IMR-90 (cell line): ENCODE measurements at regions not wholly inside any gene's neighbourhood (a gene's known extent, or its start where the extent isn't known, plus 50 kb on each side); places are given as distances from the start of the nearest gene placed in this dataset.

ENCODE experiments used
- ATAC-seq: fragments of 200-7000 bp; cut with Tn5 transposase; 2 replicates; pipeline ENCODE4 v1.9.1; 2020; ENCODE audit warnings: low read depth, mild to moderate bottlenecking, moderate library complexity
- BruUV-seq: library from RNA; stranded (reverse); fragments of 400-500 nt; replicated peaks from 2 replicates; lab custom pipeline; 2021; lab: Mats Ljungman, UMichigan
- CTCF ChIA-PET: fragments of 300-600 bp; formaldehyde crosslinking; extraction: SDS; loops from one replicate; lab custom pipeline; 2021; ENCODE audit warnings: antibody characterized with exemption; lab: Yijun Ruan, JAX
- POLR2A ChIA-PET: fragments of 300-600 bp; sonication (Branson Sonifier 250); formaldehyde crosslinking; loops from one replicate; lab custom pipeline; 2022; ENCODE audit warnings: antibody characterized with exemption; ENCODE audit not compliant: unreplicated experiment; lab: Charles Lee
- DNase-seq: peaks from one replicate; pipeline ENCODE4 v3.0.0; 2013
- H2AFZ ChIP-seq: replicated peaks from 2 replicates; pipeline ENCODE3; 2013; ENCODE audit warnings: low read length, mild to moderate bottlenecking; ENCODE audit not compliant: poor library complexity
- H2AK5ac ChIP-seq: 2 replicates; pipeline ENCODE4 v1.6.1; 2013; ENCODE audit warnings: low read depth, low read length, inconsistent platforms
- H2AK9ac ChIP-seq: replicated peaks from 2 replicates; pipeline ENCODE3; 2013; ENCODE audit warnings: mild to moderate bottlenecking, low read depth, low read length, moderate library complexity; ENCODE audit not compliant: poor library complexity
- H2BK120ac ChIP-seq: 2 replicates; pipeline ENCODE4 v1.6.1; 2013; ENCODE audit warnings: low read depth, low read length, inconsistent platforms
- H2BK15ac ChIP-seq: 3 replicates; pipeline ENCODE4 v1.6.1; 2013; ENCODE audit warnings: low read depth, low read length, inconsistent platforms
- H2BK20ac ChIP-seq: 2 replicates; pipeline ENCODE4 v1.6.1; 2013; ENCODE audit warnings: low read depth, mild to moderate bottlenecking, inconsistent platforms, low read length, moderate library complexity
- H2BK5ac ChIP-seq: 2 replicates; pipeline ENCODE4 v1.6.1; 2013; ENCODE audit warnings: mild to moderate bottlenecking, low read depth, low read length, inconsistent platforms; ENCODE audit not compliant: poor library complexity, severe bottlenecking
- H3K14ac ChIP-seq: replicated peaks from 2 replicates; pipeline ENCODE4 v1.6.1; 2013; ENCODE audit warnings: low read depth, low read length, inconsistent platforms
- H3K18ac ChIP-seq: 2 replicates; pipeline ENCODE4 v1.6.1; 2013; ENCODE audit warnings: low read depth, low read length, control low read depth
- H3K23ac ChIP-seq: 2 replicates; pipeline ENCODE4 v1.6.1; 2013; ENCODE audit warnings: low read depth, low read length, inconsistent platforms
- H3K27ac ChIP-seq: 2 replicates; pipeline ENCODE4 v1.5.1; 2013; ENCODE audit warnings: mild to moderate bottlenecking, control low read depth, low read length; ENCODE audit not compliant: insufficient read depth
- H3K27me3 ChIP-seq: 2 replicates; pipeline ENCODE4 v1.6.1; 2013; ENCODE audit warnings: low read length; ENCODE audit not compliant: control insufficient read depth, insufficient read depth
- H3K36me3 ChIP-seq: 2 replicates; pipeline ENCODE4 v1.6.1; 2013; ENCODE audit warnings: low read length, mixed read lengths; ENCODE audit not compliant: control insufficient read depth, insufficient read depth
- H3K4ac ChIP-seq: 2 replicates; pipeline ENCODE4 v1.6.1; 2013; ENCODE audit warnings: low read depth, low read length, inconsistent platforms
- H3K4me1 ChIP-seq: 2 replicates; pipeline ENCODE4 v1.6.1; 2013; ENCODE audit warnings: low read length, mixed read lengths; ENCODE audit not compliant: control insufficient read depth, insufficient read depth
- H3K4me2 ChIP-seq: 2 replicates; pipeline ENCODE4 v1.6.1; 2013; ENCODE audit warnings: low read depth, mild to moderate bottlenecking, control low read depth, low read length, moderate library complexity
- H3K4me3 ChIP-seq: 2 replicates; pipeline ENCODE4 v1.5.1; 2013; ENCODE audit warnings: low read depth, mild to moderate bottlenecking, control low read depth, low read length, moderate library complexity; ENCODE audit not compliant: insufficient read depth
- H3K56ac ChIP-seq: 2 replicates; pipeline ENCODE4 v1.6.1; 2013; ENCODE audit warnings: low read length, inconsistent platforms; ENCODE audit not compliant: insufficient read depth; ENCODE audit errors: extremely low read depth
- H3K79me1 ChIP-seq, 2 experiments: 2 replicates each; pipeline ENCODE4 v1.6.1; 2013; ENCODE audit warnings: low read length in 2 of 2, inconsistent platforms in 1 of 2, low read depth in 1 of 2
- H3K9ac ChIP-seq: 2 replicates; pipeline ENCODE4 v1.6.1; 2013; ENCODE audit warnings: low read depth, low read length, control low read depth
- H3K9me1 ChIP-seq: 2 replicates; pipeline ENCODE4 v1.6.1; 2013; ENCODE audit warnings: low read length, inconsistent platforms; ENCODE audit not compliant: insufficient read depth
- H3K9me3 ChIP-seq: 2 replicates; pipeline ENCODE4 v1.6.1; 2013; ENCODE audit warnings: low read length; ENCODE audit not compliant: control insufficient read depth, insufficient read depth
- H4K20me1 ChIP-seq: 2 replicates; pipeline ENCODE4 v1.6.1; 2013; ENCODE audit warnings: low read length, inconsistent platforms; ENCODE audit not compliant: insufficient read depth
- H4K5ac ChIP-seq: 2 replicates; pipeline ENCODE4 v1.6.1; 2013; ENCODE audit warnings: mild to moderate bottlenecking, low read depth, low read length, control low read depth
- H4K8ac ChIP-seq, 2 experiments: 2 replicates each; pipeline ENCODE4 v1.6.1; 2013; ENCODE audit warnings: low read depth in 2 of 2, low read length in 2 of 2, control low read depth in 1 of 2, inconsistent platforms in 1 of 2
- H4K91ac ChIP-seq: 2 replicates; pipeline ENCODE4 v1.6.1; 2013; ENCODE audit warnings: low read depth, low read length, inconsistent platforms; ENCODE audit not compliant: insufficient read depth
- CHD1 ChIP-seq: IDR thresholded peaks from 2 replicates; pipeline ENCODE4 v1.6.1; 2012; ENCODE audit warnings: low read depth, low read length, improper control_type of control experiment
- SMC3 ChIP-seq: fragments of 150-350 bp; IDR thresholded peaks from 2 replicates; pipeline ENCODE4 v1.6.1; 2016; ENCODE audit warnings: low read depth, mild to moderate bottlenecking, antibody characterized with exemption, low read length, moderate library complexity
- dilution Hi-C: fragments of 300-500 bp; cut with HindIII; formaldehyde crosslinking; loops from one replicate; pipeline ENCODE4 v1.14.3; 2018; ENCODE audit warnings: low sequenced_read_pairs; ENCODE audit not compliant: unreplicated experiment
- in situ Hi-C: fragments of 300-500 bp; cut with MboI; formaldehyde crosslinking; loops from 3 replicates; pipeline ENCODE4 v1.14.3; 2019; ENCODE audit warnings: low sequenced_read_pairs, inconsistent platforms, mixed read lengths
- intact Hi-C: fragments of 100-400 bp; cut with micrococcal nuclease; formaldehyde crosslinking; loops from 2 replicates; pipeline ENCODE4 v1.10.0; 2022
- TF ChIP-seq, protein P1 (sequence below): fragments of 150-350 bp; IDR thresholded peaks from 2 replicates; pipeline ENCODE4 v1.6.1; 2017; ENCODE audit warnings: mild to moderate bottlenecking, antibody characterized with exemption, low read length, low read depth
- TF ChIP-seq, protein P2 (sequence below): conservative IDR thresholded peaks from 2 replicates; pipeline ENCODE4 v1.5.1; 2012; ENCODE audit warnings: mild to moderate bottlenecking, low read depth, low read length, improper control_type of control experiment
- TF ChIP-seq, protein P3 (sequence below): fragments of 150-350 bp; IDR thresholded peaks from 2 replicates; pipeline ENCODE4 v1.6.1; 2016; ENCODE audit warnings: low read depth, mild to moderate bottlenecking, low read length, moderate library complexity, borderline replicate concordance

DNA sequence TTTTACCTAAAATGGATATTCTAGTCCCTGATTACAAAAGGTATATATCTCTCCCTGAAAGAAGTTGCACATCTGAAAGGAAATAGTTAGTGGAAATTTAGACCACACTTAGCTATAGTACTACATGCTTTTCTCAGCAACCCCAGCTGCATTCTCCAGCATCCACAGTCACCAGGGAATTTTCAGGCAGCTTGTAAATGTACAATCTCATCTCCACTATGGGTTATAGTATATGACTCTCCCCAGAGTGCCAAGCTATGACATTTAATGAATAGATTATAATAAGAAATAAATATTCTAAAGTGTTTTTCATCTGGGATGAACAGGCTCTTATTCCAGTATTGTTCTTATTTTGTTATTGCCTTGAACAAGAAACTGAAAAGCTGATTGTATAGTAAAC lies 197.6 kb upstream of the HNRNPA3 start:
- H3K18ac ChIP-seq = no peak overlapping the region
- H4K20me1 ChIP-seq = no peaks in the 10 kb centered on the region
- ChIA-PET POLR2A (no interaction called here), CTCF (interaction anchor here (0.6 kb wide), 2 partner anchors 10 to 681 kb away, joined by 3 to 5 read pairs; no protein-coding TSS in a partner anchor)
- dilution Hi-C loops (no loop called here), in situ Hi-C loops (no loop called here), intact Hi-C loops (no loop called here)
- H3K27me3 ChIP-seq = no peaks in the 10 kb centered on the region
- no peaks in the 10 kb centered on the region for H3K9me3 ChIP-seq
- no peak overlapping the region for H4K5ac ChIP-seq
- H3K14ac ChIP-seq = no peak overlapping the region
- H2BK5ac ChIP-seq = no peak overlapping the region
- no peaks in the 10 kb centered on the region for H3K4me1 ChIP-seq
- BruUV-seq = no TSS peak
- DNase-seq = no peak
- H3K4ac ChIP-seq = no peak overlapping the region
- no peaks in the 10 kb centered on the region for H3K36me3 ChIP-seq
- no peak overlapping the region for H3K4me3 ChIP-seq
- H2AFZ ChIP-seq = no peak overlapping the region
- H3K27ac ChIP-seq = no peak overlapping the region
- H2BK120ac ChIP-seq = no peak overlapping the region
- no peak overlapping the region for H4K8ac ChIP-seq
- no peaks in the 10 kb centered on the region for H3K79me1 ChIP-seq
- H2BK20ac ChIP-seq = no peak overlapping the region
- H2AK5ac ChIP-seq = no peak overlapping the region
- TF ChIP-seq, protein P1, sequence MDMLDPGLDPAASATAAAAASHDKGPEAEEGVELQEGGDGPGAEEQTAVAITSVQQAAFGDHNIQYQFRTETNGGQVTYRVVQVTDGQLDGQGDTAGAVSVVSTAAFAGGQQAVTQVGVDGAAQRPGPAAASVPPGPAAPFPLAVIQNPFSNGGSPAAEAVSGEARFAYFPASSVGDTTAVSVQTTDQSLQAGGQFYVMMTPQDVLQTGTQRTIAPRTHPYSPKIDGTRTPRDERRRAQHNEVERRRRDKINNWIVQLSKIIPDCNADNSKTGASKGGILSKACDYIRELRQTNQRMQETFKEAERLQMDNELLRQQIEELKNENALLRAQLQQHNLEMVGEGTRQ = no peak
- TF ChIP-seq, protein P2, sequence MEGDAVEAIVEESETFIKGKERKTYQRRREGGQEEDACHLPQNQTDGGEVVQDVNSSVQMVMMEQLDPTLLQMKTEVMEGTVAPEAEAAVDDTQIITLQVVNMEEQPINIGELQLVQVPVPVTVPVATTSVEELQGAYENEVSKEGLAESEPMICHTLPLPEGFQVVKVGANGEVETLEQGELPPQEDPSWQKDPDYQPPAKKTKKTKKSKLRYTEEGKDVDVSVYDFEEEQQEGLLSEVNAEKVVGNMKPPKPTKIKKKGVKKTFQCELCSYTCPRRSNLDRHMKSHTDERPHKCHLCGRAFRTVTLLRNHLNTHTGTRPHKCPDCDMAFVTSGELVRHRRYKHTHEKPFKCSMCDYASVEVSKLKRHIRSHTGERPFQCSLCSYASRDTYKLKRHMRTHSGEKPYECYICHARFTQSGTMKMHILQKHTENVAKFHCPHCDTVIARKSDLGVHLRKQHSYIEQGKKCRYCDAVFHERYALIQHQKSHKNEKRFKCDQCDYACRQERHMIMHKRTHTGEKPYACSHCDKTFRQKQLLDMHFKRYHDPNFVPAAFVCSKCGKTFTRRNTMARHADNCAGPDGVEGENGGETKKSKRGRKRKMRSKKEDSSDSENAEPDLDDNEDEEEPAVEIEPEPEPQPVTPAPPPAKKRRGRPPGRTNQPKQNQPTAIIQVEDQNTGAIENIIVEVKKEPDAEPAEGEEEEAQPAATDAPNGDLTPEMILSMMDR = no peak
- TF ChIP-seq CHD1 (no peak), SMC3 (no peak)
- TF ChIP-seq, protein P3, sequence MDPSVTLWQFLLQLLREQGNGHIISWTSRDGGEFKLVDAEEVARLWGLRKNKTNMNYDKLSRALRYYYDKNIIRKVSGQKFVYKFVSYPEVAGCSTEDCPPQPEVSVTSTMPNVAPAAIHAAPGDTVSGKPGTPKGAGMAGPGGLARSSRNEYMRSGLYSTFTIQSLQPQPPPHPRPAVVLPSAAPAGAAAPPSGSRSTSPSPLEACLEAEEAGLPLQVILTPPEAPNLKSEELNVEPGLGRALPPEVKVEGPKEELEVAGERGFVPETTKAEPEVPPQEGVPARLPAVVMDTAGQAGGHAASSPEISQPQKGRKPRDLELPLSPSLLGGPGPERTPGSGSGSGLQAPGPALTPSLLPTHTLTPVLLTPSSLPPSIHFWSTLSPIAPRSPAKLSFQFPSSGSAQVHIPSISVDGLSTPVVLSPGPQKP = no peak
- no peaks in the 10 kb centered on the region for H3K9me1 ChIP-seq
- no peak overlapping the region for H2BK15ac ChIP-seq
- no peak for ATAC-seq
- H2AK9ac ChIP-seq = no peak overlapping the region
- H3K9ac ChIP-seq = no peak overlapping the region
- no peak overlapping the region for H3K4me2 ChIP-seq
- H4K91ac ChIP-seq = no peak overlapping the region
- no peak overlapping the region for H3K23ac ChIP-seq
- H3K56ac ChIP-seq = no peak overlapping the region
